Mucosa of descending colon (tissue), 3 donors: ENCODE measurements at regions not wholly inside any gene's neighbourhood (a gene's known extent, or its start where the extent isn't known, plus 50 kb on each side); places are given as distances from the start of the nearest gene placed in this dataset.
A peak's percentile ranks its signal among the peaks of the same experiment; 100 is the strongest.

Experiments
- ATAC-seq: fragments of 200-7000 bp; cut with Tn5 transposase; one replicate; pipeline ENCODE4 v1.9.1; 2020; ENCODE audit warnings: mild to moderate bottlenecking, moderate library complexity
- DNase-seq, 3 donors: peaks; one replicate each; pipeline ENCODE4 v3.0.0-alpha.2; 2020
- H3K36me3 ChIP-seq: fragments of 200-600 bp; one replicate; pipeline ENCODE4 v1.8.0; 2021; ENCODE audit warnings: low read depth, mild to moderate bottlenecking
- H3K4me1 ChIP-seq: fragments of 200-600 bp; one replicate; pipeline ENCODE4 v1.8.0; 2021; ENCODE audit warnings: low read depth, mild to moderate bottlenecking
- H3K4me3 ChIP-seq: fragments of 200-600 bp; one replicate; pipeline ENCODE4 v1.8.0; 2021; ENCODE audit warnings: mild to moderate bottlenecking
- H3K9me3 ChIP-seq: fragments of 200-600 bp; one replicate; pipeline ENCODE4 v1.8.0; 2021; ENCODE audit warnings: mild to moderate bottlenecking
- CTCF ChIP-seq: fragments of 200-600 bp; IDR thresholded peaks from one replicate; pipeline ENCODE4 v1.8.0; 2022; ENCODE audit warnings: antibody characterized with exemption, mild to moderate bottlenecking
- intact Hi-C, 2 donors: fragments of 100-400 bp; cut with DNase I in 1 of 2; cut with micrococcal nuclease in 1 of 2; formaldehyde crosslinking; loops; one replicate each; pipeline versions ENCODE4 v1.11.0 to v1.11.1; 2022; cut with DNase I, micrococcal nuclease
- donor health status: DM: no; HTN: no; CAD: no; lungs with moderate emphysema.
- donor health status: DM: no; HTN: no; CAD: no.
- donor health status: DM: no; HTN: yes; CAD: no.

GRCh38 chr4:3365326-3365725 lies 72.5 kb downstream of the RGS12 start:
- H3K4me1 ChIP-seq, result peaks cover 10% of the 10 kb centered on the region
- H3K36me3 ChIP-seq, result no peaks in the 10 kb centered on the region
- no peak for DNase-seq
- no peak overlapping the region for H3K4me3 ChIP-seq
- ATAC-seq, result no peak
- no peaks in the 10 kb centered on the region for H3K9me3 ChIP-seq
- intact Hi-C loops, result no loop called here
- TF ChIP-seq CTCF, result no peak

GRCh38 chr4:3365871-3366842 lies 73.3 kb downstream of the RGS12 start:
- Histone ChIP-seq H3K4me3 (no peak overlapping the region), H3K9me3 (no peaks in the 10 kb centered on the region), H3K36me3 (no peaks in the 10 kb centered on the region), H3K4me1 (peaks cover 13% of the 10 kb centered on the region)
- ATAC-seq, result no peak
- TF ChIP-seq CTCF, result no peak
- DNase-seq, result no peak
- intact Hi-C loops, result no loop called here

- H3K9me3 ChIP-seq, result no peaks in the 10 kb centered on the region
- ATAC-seq (no peak), DNase-seq (peak in 1 of 3 donors; percentile 17)
Observed at GRCh38 chr4:3366893-3367775, 74.3 kb downstream of the RGS12 start.

GRCh38 chr4:3367866-3368265 lies 73.9 kb upstream of the HGFAC start:
- no peak overlapping the region for H3K4me3 ChIP-seq
- intact Hi-C loops, result no loop called here
- ATAC-seq (no peak), DNase-seq (no peak)
- no peaks in the 10 kb centered on the region for H3K9me3 ChIP-seq
- no peak for TF ChIP-seq CTCF
- H3K36me3 ChIP-seq, result no peaks in the 10 kb centered on the region
- peaks cover 13% of the 10 kb centered on the region for H3K4me1 ChIP-seq

More at GRCh38 chr4:3366893-3367775, 74.3 kb downstream of the RGS12 start:
- Histone ChIP-seq H3K4me3 (no peak overlapping the region), H3K4me1 (peaks cover 13% of the 10 kb centered on the region), H3K36me3 (no peaks in the 10 kb centered on the region)
- no peak for TF ChIP-seq CTCF
- intact Hi-C loops, result no loop called here

- TF ChIP-seq CTCF, result no peak
- no peak for ATAC-seq
- no peaks in the 10 kb centered on the region for H3K9me3 ChIP-seq
- intact Hi-C loops, result no loop called here
- H3K36me3 ChIP-seq, result no peaks in the 10 kb centered on the region
- H3K4me3 ChIP-seq, result no peak overlapping the region
- DNase-seq, result no peak
- peaks cover 13% of the 10 kb centered on the region for H3K4me1 ChIP-seq
Observed at GRCh38 chr4:3368334-3368733, 73.4 kb upstream of the HGFAC start.
